ENCODE measurements at regions not wholly inside any gene's neighbourhood (a gene's known extent, or its start where the extent isn't known, plus 50 kb on each side); places are given as distances from the start of the nearest gene placed in this dataset.

DNA sequence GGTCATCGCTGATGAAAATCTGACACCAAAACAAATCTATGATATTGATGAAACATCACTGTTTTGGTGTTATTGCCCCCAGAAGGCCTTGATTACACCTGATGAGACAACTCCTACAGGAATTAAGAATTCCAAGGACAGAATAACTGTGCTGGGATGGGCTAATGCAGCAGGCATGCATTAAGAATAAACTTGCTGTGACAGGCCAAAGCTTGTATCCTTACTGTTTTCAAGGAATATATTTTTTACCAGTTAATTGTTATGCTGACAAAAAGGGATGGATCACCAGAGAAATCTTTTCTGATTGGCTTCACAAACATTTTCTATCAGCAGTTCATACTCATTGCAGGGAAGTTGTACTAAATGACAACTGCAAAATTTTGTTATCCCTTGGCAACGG is 278.2 kb downstream of the IKZF2 start:
- TF ChIP-seq CTCF (IDR thresholded peaks at IDR 0.05), result no peak
- TF ChIP-seq EP300 (IDR thresholded peaks at IDR 0.05), result no peak
